ENCODE measurements at regions not wholly inside any gene's neighbourhood (a gene's known extent, or its start where the extent isn't known, plus 50 kb on each side); places are given as distances from the start of the nearest gene placed in this dataset.

GRCh38 chr6:17020889-17021538 is 80.8 kb upstream of the STMND1 start:
- no peak overlapping the region for H3K4me3 Mint-ChIP-seq (ENCODE audit: unreplicated experiment)
- no peaks in the 10 kb centered on the region for H3K36me3 Mint-ChIP-seq (ENCODE audit: low read depth)
- H3K9me3 Mint-ChIP-seq (ENCODE audit: low read depth), result peaks cover 8% of the 10 kb centered on the region
- DNase-seq (ENCODE audit: low spot score), result no peak
- peak overlapping the region; percentile 72 for H3K27ac Mint-ChIP-seq (ENCODE audit: unreplicated experiment)
- no peaks in the 10 kb centered on the region for H3K27me3 Mint-ChIP-seq (ENCODE audit: low read depth)
- H3K4me1 Mint-ChIP-seq (ENCODE audit: low read depth), result peaks cover 21% of the 10 kb centered on the region
- TF ChIP-seq CTCF (IDR thresholded peaks at IDR 0.05), result no peak

- no peaks in the 10 kb centered on the region for H3K36me3 Mint-ChIP-seq (ENCODE audit: low read depth)
- peaks cover 30% of the 10 kb centered on the region for H3K4me1 Mint-ChIP-seq (ENCODE audit: low read depth)
- H3K27ac Mint-ChIP-seq (ENCODE audit: unreplicated experiment), result no peak overlapping the region
- peaks cover 10% of the 10 kb centered on the region for H3K9me3 Mint-ChIP-seq (ENCODE audit: low read depth)
- no peaks in the 10 kb centered on the region for H3K27me3 Mint-ChIP-seq (ENCODE audit: low read depth)
- no peak for TF ChIP-seq CTCF (IDR thresholded peaks at IDR 0.05)
- H3K4me3 Mint-ChIP-seq (ENCODE audit: unreplicated experiment), result no peak overlapping the region
- DNase-seq (ENCODE audit: low spot score), result no peak
These were observed 83.4 kb upstream of the STMND1 start for GRCh38 chr6:17018425-17018824.

GRCh38 chr6:17017416-17017815 is 84.4 kb upstream of the STMND1 start:
- no peak for DNase-seq (ENCODE audit: low spot score)
- no peak overlapping the region for H3K27ac Mint-ChIP-seq (ENCODE audit: unreplicated experiment)
- H3K9me3 Mint-ChIP-seq (ENCODE audit: low read depth), result peaks cover 10% of the 10 kb centered on the region
- no peaks in the 10 kb centered on the region for H3K36me3 Mint-ChIP-seq (ENCODE audit: low read depth)
- no peaks in the 10 kb centered on the region for H3K27me3 Mint-ChIP-seq (ENCODE audit: low read depth)
- no peak for TF ChIP-seq CTCF (IDR thresholded peaks at IDR 0.05)
- H3K4me3 Mint-ChIP-seq (ENCODE audit: unreplicated experiment), result no peak overlapping the region
- peaks cover 29% of the 10 kb centered on the region for H3K4me1 Mint-ChIP-seq (ENCODE audit: low read depth)

DNA sequence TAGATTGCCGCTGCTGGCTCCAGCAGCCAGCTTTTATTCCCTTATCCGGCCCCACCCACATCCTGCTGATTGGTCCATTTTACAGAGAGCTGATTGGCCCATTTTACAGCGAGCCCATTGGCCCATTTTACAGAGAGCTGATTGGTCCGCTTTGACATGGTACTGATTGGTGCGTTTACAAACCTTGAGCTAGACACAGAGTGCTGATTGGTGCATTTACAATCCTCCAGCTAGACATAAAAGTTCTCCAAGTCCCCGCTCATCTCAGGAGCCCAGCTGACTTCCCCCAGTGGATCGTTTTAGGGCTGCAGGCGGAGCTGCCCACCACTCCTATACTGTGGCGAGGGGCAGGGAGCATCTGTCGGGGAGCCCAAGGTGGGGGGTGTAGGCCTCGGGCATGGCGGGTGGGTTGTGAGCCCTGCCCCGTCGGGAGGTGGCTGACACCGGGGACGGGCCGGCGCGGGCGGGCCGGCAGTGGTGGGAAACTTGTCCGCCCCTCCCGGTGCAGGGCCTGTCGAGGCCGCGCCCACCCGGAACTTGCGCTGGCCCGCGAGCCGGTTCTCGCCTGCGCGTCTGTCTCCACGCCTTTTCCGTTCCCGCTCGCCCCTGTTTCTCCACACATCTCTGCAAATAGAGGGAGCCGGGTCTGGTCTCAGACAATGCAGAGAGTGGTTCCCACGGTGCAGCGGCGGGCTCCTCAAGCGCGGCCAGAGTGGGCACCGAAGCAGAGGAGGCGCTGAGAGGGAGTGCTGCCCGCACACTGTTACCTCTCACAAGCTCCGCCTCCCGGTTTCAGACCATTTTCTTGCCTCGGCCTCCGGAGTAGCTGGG is 86.1 kb upstream of the STMND1 start:
- no peak for TF ChIP-seq CTCF (IDR thresholded peaks at IDR 0.05)
- Mint-ChIP-seq H3K27ac (ENCODE audit: unreplicated experiment) (no peak overlapping the region), H3K36me3 (ENCODE audit: low read depth) (no peaks in the 10 kb centered on the region), H3K9me3 (ENCODE audit: low read depth) (peaks cover 11% of the 10 kb centered on the region), H3K27me3 (ENCODE audit: low read depth) (no peaks in the 10 kb centered on the region), H3K4me1 (ENCODE audit: low read depth) (peaks cover 12% of the 10 kb centered on the region), H3K4me3 (ENCODE audit: unreplicated experiment) (no peak overlapping the region)
- no peak for DNase-seq (ENCODE audit: low spot score)

DNA sequence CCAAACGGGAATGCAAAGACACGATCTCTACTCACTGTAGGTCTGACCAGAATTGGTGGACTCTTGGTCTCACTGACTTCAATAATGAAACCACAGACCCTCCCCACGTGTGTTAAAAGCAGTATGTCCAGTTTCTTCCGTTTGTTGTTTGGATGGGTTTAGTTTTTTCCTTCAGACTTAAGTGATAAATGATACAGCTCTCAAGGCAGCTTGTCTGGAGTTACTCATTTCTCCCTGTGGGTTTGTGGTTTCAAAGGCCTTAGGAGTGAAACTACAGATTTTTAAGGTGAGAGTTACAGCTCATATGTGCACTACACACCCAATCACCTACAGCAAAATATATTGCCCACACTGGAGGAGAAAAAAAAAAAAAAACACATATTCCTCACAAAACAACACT is 86.7 kb upstream of the STMND1 start:
- H3K4me1 Mint-ChIP-seq (ENCODE audit: low read depth), result peaks cover 11% of the 10 kb centered on the region
- no peaks in the 10 kb centered on the region for H3K36me3 Mint-ChIP-seq (ENCODE audit: low read depth)
- H3K9me3 Mint-ChIP-seq (ENCODE audit: low read depth), result peaks cover 14% of the 10 kb centered on the region
- no peak for TF ChIP-seq CTCF (IDR thresholded peaks at IDR 0.05)
- DNase-seq (ENCODE audit: low spot score), result no peak
- H3K4me3 Mint-ChIP-seq (ENCODE audit: unreplicated experiment), result no peak overlapping the region
- peak overlapping the region; percentile 25 for H3K27ac Mint-ChIP-seq (ENCODE audit: unreplicated experiment)
- H3K27me3 Mint-ChIP-seq (ENCODE audit: low read depth), result no peaks in the 10 kb centered on the region

All from chondrocyte (in vitro differentiated cells).